ENCODE measurements at regions not wholly inside any gene's neighbourhood (a gene's known extent, or its start where the extent isn't known, plus 50 kb on each side); places are given as distances from the start of the nearest gene placed in this dataset.
"Not testable (repeated sequence)": the region's sequence is repeated elsewhere in the genome, so short reads cannot be mapped to it uniquely, and the experiment has no call there.

- no peaks in the 10 kb centered on the region for H3K9me3 ChIP-seq
- WGBS, 2 donors, result 79 to 80% methylated on average over 8 to 13 of the region's 13 CpGs
- no peaks in the 10 kb centered on the region for H3K36me3 ChIP-seq (ENCODE audit: low read depth, missing control alignments)
- no peak for TF ChIP-seq POLR2A (IDR thresholded peaks at IDR 0.05)
- TF ChIP-seq CTCF (IDR thresholded peaks at IDR 0.05), result no peak
- H3K27me3 ChIP-seq, result no peaks in the 10 kb centered on the region
- H3K27ac ChIP-seq, result no peak overlapping the region
- H3K4me1 ChIP-seq, result no peaks in the 10 kb centered on the region
- no peak for DNase-seq
- intact Hi-C loops (cut with DNase I; ENCODE audit: low total_unique reads), result no loop called here
- no peak overlapping the region for H3K4me3 ChIP-seq
These were observed 136.7 kb upstream of the ZNF746 start for GRCh38 chr7:149633976-149634945.

GRCh38 chr7:149628361-149629149, 130.9 kb upstream of the ZNF746 start:
- DNase-seq; H3K4me1 ChIP-seq; H3K4me3 ChIP-seq; H3K9me3 ChIP-seq; intact Hi-C loops (cut with DNase I; ENCODE audit: low total_unique reads); H3K27ac ChIP-seq; H3K36me3 ChIP-seq (ENCODE audit: low read depth, missing control alignments); H3K27me3 ChIP-seq: not testable (repeated sequence)
- 83 to 88% methylated on average over 11 of the region's 11 CpGs for WGBS, 2 donors

- no peak for DNase-seq
- Histone ChIP-seq H3K9me3 (no peaks in the 10 kb centered on the region), H3K4me1 (peaks cover 4% of the 10 kb centered on the region), H3K36me3 (ENCODE audit: low read depth, missing control alignments) (no peaks in the 10 kb centered on the region), H3K27ac (no peak overlapping the region), H3K4me3 (no peak overlapping the region), H3K27me3 (no peaks in the 10 kb centered on the region)
- intact Hi-C loops (cut with DNase I; ENCODE audit: low total_unique reads), result no loop called here
- WGBS, 2 donors, result 52 to 63% methylated on average over 3 of the region's 3 CpGs
- TF ChIP-seq POLR2A (IDR thresholded peaks at IDR 0.05) (no peak), CTCF (IDR thresholded peaks at IDR 0.05) (no peak)
These were observed 130.3 kb upstream of the ZNF746 start for GRCh38 chr7:149627911-149628310.

GRCh38 chr7:149626972-149627371, 129.4 kb upstream of the ZNF746 start:
- H3K27me3 ChIP-seq, result no peaks in the 10 kb centered on the region
- H3K36me3 ChIP-seq (ENCODE audit: low read depth, missing control alignments), result no peaks in the 10 kb centered on the region
- H3K27ac ChIP-seq, result no peak overlapping the region
- no peaks in the 10 kb centered on the region for H3K9me3 ChIP-seq
- WGBS, 2 donors, result 83 to 85% methylated on average over 10 of the region's 10 CpGs
- H3K4me1 ChIP-seq, result peaks cover 7% of the 10 kb centered on the region
- H3K4me3 ChIP-seq, result no peak overlapping the region
- intact Hi-C loops (cut with DNase I; ENCODE audit: low total_unique reads), result no loop called here
- DNase-seq, result no peak
- TF ChIP-seq POLR2A (IDR thresholded peaks at IDR 0.05) (no peak), CTCF (IDR thresholded peaks at IDR 0.05) (no peak)

- peaks cover 7% of the 10 kb centered on the region for H3K4me1 ChIP-seq
- H3K27me3 ChIP-seq, result no peaks in the 10 kb centered on the region
- 35 to 42% methylated on average over 7 of the region's 7 CpGs for WGBS, 2 donors
- no peaks in the 10 kb centered on the region for H3K9me3 ChIP-seq
- no peak overlapping the region for H3K4me3 ChIP-seq
- no peaks in the 10 kb centered on the region for H3K36me3 ChIP-seq (ENCODE audit: low read depth, missing control alignments)
- DNase-seq, result no peak
- intact Hi-C loops (cut with DNase I; ENCODE audit: low total_unique reads), result no loop called here
- no peak overlapping the region for H3K27ac ChIP-seq
- no peak for TF ChIP-seq CTCF (IDR thresholded peaks at IDR 0.05)
- no peak for TF ChIP-seq POLR2A (IDR thresholded peaks at IDR 0.05)
These were observed 128.4 kb upstream of the ZNF746 start for GRCh38 chr7:149625947-149626392.

Measured in testis (tissue), 2 donors.